H9 (cell line): ENCODE measurements at regions not wholly inside any gene's neighbourhood (a gene's known extent, or its start where the extent isn't known, plus 50 kb on each side); places are given as distances from the start of the nearest gene placed in this dataset.

Experiments used
- DNase-seq: peaks from one replicate; pipeline ENCODE4 v3.0.0-alpha.2; 2017
- H2AFZ ChIP-seq: one replicate; pipeline ENCODE4 v1.6.1; 2013; ENCODE audit warnings: mild to moderate bottlenecking, low read length, control low read depth, moderate library complexity
- H2AK5ac ChIP-seq: 2 replicates; pipeline ENCODE4 v1.6.1; 2013; ENCODE audit warnings: low read length, control low read depth, mixed read lengths; ENCODE audit not compliant: insufficient read length
- H2BK120ac ChIP-seq: one replicate; pipeline ENCODE4 v1.6.1; 2013; ENCODE audit warnings: low read depth, mild to moderate bottlenecking, low read length, control low read depth, inconsistent platforms; ENCODE audit not compliant: poor library complexity, severe bottlenecking
- H2BK12ac ChIP-seq: 2 replicates; pipeline ENCODE4 v1.6.1; 2013; ENCODE audit warnings: low read length, control low read depth, mixed read lengths, low read depth; ENCODE audit not compliant: insufficient read length
- H2BK15ac ChIP-seq: 2 replicates; pipeline ENCODE4 v1.6.1; 2013; ENCODE audit warnings: low read depth, low read length, control low read depth
- H2BK20ac ChIP-seq: one replicate; pipeline ENCODE4 v1.6.1; 2013; ENCODE audit warnings: low read depth, mild to moderate bottlenecking, low read length, control low read depth, inconsistent platforms; ENCODE audit not compliant: poor library complexity, severe bottlenecking
- H2BK5ac ChIP-seq: 2 replicates; pipeline ENCODE4 v1.6.1; 2013; ENCODE audit warnings: low read length, control low read depth, mixed read lengths; ENCODE audit not compliant: insufficient read length
- H3K14ac ChIP-seq: 2 replicates; pipeline ENCODE4 v1.6.1; 2013; ENCODE audit warnings: low read length, control low read depth; ENCODE audit not compliant: insufficient read depth
- H3K18ac ChIP-seq: 2 replicates; pipeline ENCODE4 v1.6.1; 2013; ENCODE audit warnings: low read depth, mild to moderate bottlenecking, mixed read lengths, low read length, control low read depth; ENCODE audit not compliant: insufficient read length
- H3K23ac ChIP-seq: 2 replicates; pipeline ENCODE4 v1.6.1; 2013; ENCODE audit warnings: low read length, control low read depth, mixed read lengths, low read depth; ENCODE audit not compliant: insufficient read length
- H3K23me2 ChIP-seq: 2 replicates; pipeline ENCODE4 v1.6.1; 2013; ENCODE audit warnings: low read depth, mild to moderate bottlenecking, mixed read lengths, low read length, control low read depth; ENCODE audit not compliant: insufficient read length, poor library complexity, severe bottlenecking
- H3K27ac ChIP-seq: 2 replicates; pipeline ENCODE4 v1.5.1; 2013; ENCODE audit warnings: low read length, control low read depth, mixed read lengths, low read depth; ENCODE audit not compliant: insufficient read length
- H3K27me3 ChIP-seq: 2 replicates; pipeline ENCODE4 v1.6.1; 2013; ENCODE audit warnings: low read length, control low read depth, inconsistent platforms; ENCODE audit not compliant: insufficient read depth
- H3K4ac ChIP-seq: 2 replicates; pipeline ENCODE4 v1.6.1; 2013; ENCODE audit warnings: low read depth, mild to moderate bottlenecking, control low read depth, inconsistent platforms, low read length, moderate library complexity
- H3K4me1 ChIP-seq: 2 replicates; pipeline ENCODE4 v1.6.1; 2013; ENCODE audit warnings: low read length, control low read depth, inconsistent platforms; ENCODE audit not compliant: insufficient read depth
- H3K4me2 ChIP-seq: 2 replicates; pipeline ENCODE4 v1.6.1; 2013; ENCODE audit warnings: low read length, control low read depth, mixed read lengths; ENCODE audit not compliant: insufficient read length, insufficient read depth
- H3K56ac ChIP-seq: 2 replicates; pipeline ENCODE4 v1.6.1; 2013; ENCODE audit warnings: low read depth, mild to moderate bottlenecking, mixed read lengths, low read length, control low read depth; ENCODE audit not compliant: insufficient read length
- H3K79me1 ChIP-seq: 2 replicates; pipeline ENCODE4 v1.6.1; 2013; ENCODE audit warnings: low read depth, mild to moderate bottlenecking, moderate library complexity, low read length, control low read depth, inconsistent platforms; ENCODE audit not compliant: insufficient read depth, poor library complexity, severe bottlenecking
- H3K79me2 ChIP-seq: 2 replicates; pipeline ENCODE4 v1.6.1; 2013; ENCODE audit warnings: low read length, control low read depth, inconsistent platforms; ENCODE audit not compliant: insufficient read depth
- H3K9ac ChIP-seq: 2 replicates; pipeline ENCODE4 v1.6.1; 2013; ENCODE audit warnings: low read length, control low read depth, mixed read lengths; ENCODE audit not compliant: insufficient read length; ENCODE audit errors: extremely low read depth
- H3K9me3 ChIP-seq: one replicate; pipeline ENCODE4 v1.6.1; 2013; ENCODE audit warnings: low read depth, low read length, inconsistent platforms; ENCODE audit not compliant: control insufficient read depth
- H3T11ph ChIP-seq: one replicate; pipeline ENCODE4 v1.6.1; 2013; ENCODE audit warnings: mild to moderate bottlenecking, low read length, control low read depth, inconsistent platforms
- H4K20me1 ChIP-seq: one replicate; pipeline ENCODE4 v1.6.1; 2013; ENCODE audit not compliant: control insufficient read depth, insufficient read length, insufficient read depth
- H4K5ac ChIP-seq: 2 replicates; pipeline ENCODE4 v1.6.1; 2013; ENCODE audit warnings: low read depth, mild to moderate bottlenecking, mixed read lengths, low read length, control low read depth; ENCODE audit not compliant: insufficient read length
- H4K8ac ChIP-seq: replicated peaks from 2 replicates; pipeline ENCODE4 v1.6.1; 2013; ENCODE audit warnings: low read length, control low read depth, mixed read lengths, low read depth; ENCODE audit not compliant: insufficient read length
- H4K91ac ChIP-seq: 2 replicates; pipeline ENCODE4 v1.6.1; 2013; ENCODE audit warnings: low read depth, mild to moderate bottlenecking, moderate library complexity, mixed read lengths, low read length, control low read depth; ENCODE audit not compliant: insufficient read length
- H3K27ac Mint-ChIP-seq, 3 experiments: 2 replicates in 2 of 3; 3 replicates in 1 of 3; pipeline ENCODE4 v1.8.0; 2020 to 2021; ENCODE audit warnings: mixed read lengths in 3 of 3, mild to moderate bottlenecking in 1 of 3, moderate library complexity in 1 of 3
- H3K27me3 Mint-ChIP-seq: 2 replicates; pipeline ENCODE4 v1.8.0; 2021; ENCODE audit warnings: low read depth, mild to moderate bottlenecking, moderate library complexity, mixed read lengths
- H3K36me3 Mint-ChIP-seq, 3 experiments: 2 replicates in 2 of 3; 3 replicates in 1 of 3; pipeline ENCODE4 v1.8.0; 2020 to 2021; ENCODE audit warnings: low read depth in 3 of 3, mixed read lengths in 3 of 3; ENCODE audit not compliant: insufficient read depth in 1 of 3
- H3K4me1 Mint-ChIP-seq, 2 experiments: 2 replicates each; pipeline ENCODE4 v1.8.0; 2020; ENCODE audit warnings: mixed read lengths in 2 of 2
- H3K4me3 Mint-ChIP-seq, 2 experiments: 2 replicates in 1 of 2; 3 replicates in 1 of 2; pipeline ENCODE4 v1.8.0; 2020 to 2021; ENCODE audit warnings: mild to moderate bottlenecking in 2 of 2, mixed read lengths in 2 of 2, moderate library complexity in 1 of 2
- H3K9me3 Mint-ChIP-seq, 2 experiments: 2 replicates in 1 of 2; 3 replicates in 1 of 2; pipeline ENCODE4 v1.8.0; 2020; ENCODE audit warnings: mild to moderate bottlenecking in 2 of 2, mixed read lengths in 2 of 2, moderate library complexity in 1 of 2
- WGBS: extraction: QIAGEN DNeasy Blood & Tissue Kit; methylation state at CpG from one replicate; pipeline ENCODE4 v1.1.7; 2013; ENCODE audit warnings: missing lambda C conversion rate, low lambda C conversion rate, mixed read lengths; ENCODE audit not compliant: insufficient read length; ENCODE audit errors: extremely low coverage; 5-methylcytosine and 5-hydroxymethylcytosine counted together
- TF ChIP-seq, protein P1 (sequence below): fragments of 200-600 bp; sonication (generic); conservative IDR thresholded peaks from 3 replicates; pipeline ENCODE4 v1.8.0; 2021; ENCODE audit warnings: antibody characterized with exemption, mild to moderate bottlenecking

DNA sequence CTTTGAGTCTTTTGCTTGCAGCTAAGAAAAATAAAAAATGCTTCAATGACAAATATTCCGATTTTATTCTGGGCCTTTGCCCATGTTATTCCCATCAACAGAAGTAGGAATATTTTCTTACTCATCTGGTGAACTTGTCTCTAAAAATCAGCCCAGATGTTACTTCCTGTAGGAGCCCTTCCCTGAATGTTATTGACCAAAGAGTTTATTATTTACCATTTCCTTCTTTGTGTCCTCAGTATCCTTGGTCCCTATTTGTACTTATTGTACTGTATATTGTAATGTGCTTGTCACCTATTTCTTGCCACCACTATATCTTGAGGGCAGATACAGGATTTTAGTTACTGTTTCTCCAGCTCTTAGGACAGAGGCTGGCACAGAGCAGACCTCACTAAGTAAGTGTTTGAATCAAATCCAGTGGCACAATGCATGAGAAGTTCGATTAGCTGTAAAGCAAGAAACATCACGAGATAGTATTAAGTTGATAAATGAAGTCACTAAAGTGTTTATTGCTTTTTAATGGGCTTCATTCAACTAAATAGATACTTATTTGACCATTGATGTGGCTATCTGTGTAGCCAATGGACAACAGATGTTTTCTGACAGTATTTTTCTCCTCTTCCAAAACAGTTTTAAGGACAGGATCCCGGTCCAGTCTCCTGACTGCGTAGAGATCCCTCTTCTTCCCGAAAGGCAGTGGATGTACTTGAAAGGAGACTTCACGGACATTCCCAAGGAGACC is 109.1 kb downstream of the DDX1 start:
- Histone ChIP-seq H3K56ac (no peak overlapping the region), H2BK5ac (no peak overlapping the region), H3K4me2 (no peak overlapping the region), H3K27ac (no peak overlapping the region), H4K20me1 (no peaks in the 10 kb centered on the region), H4K91ac (no peak overlapping the region), H2AFZ (no peak overlapping the region), H3K18ac (no peak overlapping the region), H3K27me3 (no peaks in the 10 kb centered on the region), H3K4me1 (no peaks in the 10 kb centered on the region), H3K79me1 (no peaks in the 10 kb centered on the region), H3K9ac (no peak overlapping the region), H2AK5ac (no peak overlapping the region), H2BK20ac (no peak overlapping the region), H3K23ac (no peak overlapping the region), H2BK15ac (no peak overlapping the region), H3T11ph (no peak overlapping the region), H2BK120ac (no peak overlapping the region), H4K5ac (no peak overlapping the region), H4K8ac (no peak overlapping the region), H3K23me2 (no peaks in the 10 kb centered on the region), H3K79me2 (no peaks in the 10 kb centered on the region), H2BK12ac (no peak overlapping the region), H3K4ac (no peak overlapping the region), H3K14ac (no peak overlapping the region), H3K9me3 (no peaks in the 10 kb centered on the region)
- no CpG with 5 or more reads among the region's 7 CpGs for WGBS
- DNase-seq = no peak
- TF ChIP-seq, protein P1, sequence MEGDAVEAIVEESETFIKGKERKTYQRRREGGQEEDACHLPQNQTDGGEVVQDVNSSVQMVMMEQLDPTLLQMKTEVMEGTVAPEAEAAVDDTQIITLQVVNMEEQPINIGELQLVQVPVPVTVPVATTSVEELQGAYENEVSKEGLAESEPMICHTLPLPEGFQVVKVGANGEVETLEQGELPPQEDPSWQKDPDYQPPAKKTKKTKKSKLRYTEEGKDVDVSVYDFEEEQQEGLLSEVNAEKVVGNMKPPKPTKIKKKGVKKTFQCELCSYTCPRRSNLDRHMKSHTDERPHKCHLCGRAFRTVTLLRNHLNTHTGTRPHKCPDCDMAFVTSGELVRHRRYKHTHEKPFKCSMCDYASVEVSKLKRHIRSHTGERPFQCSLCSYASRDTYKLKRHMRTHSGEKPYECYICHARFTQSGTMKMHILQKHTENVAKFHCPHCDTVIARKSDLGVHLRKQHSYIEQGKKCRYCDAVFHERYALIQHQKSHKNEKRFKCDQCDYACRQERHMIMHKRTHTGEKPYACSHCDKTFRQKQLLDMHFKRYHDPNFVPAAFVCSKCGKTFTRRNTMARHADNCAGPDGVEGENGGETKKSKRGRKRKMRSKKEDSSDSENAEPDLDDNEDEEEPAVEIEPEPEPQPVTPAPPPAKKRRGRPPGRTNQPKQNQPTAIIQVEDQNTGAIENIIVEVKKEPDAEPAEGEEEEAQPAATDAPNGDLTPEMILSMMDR = no peak
- H3K4me1 Mint-ChIP-seq = peaks cover 0 to 4% of the 10 kb centered on the region in 2 experiments; a peak in 2 of 4 replicates
- H3K9me3 Mint-ChIP-seq = peaks cover 0 to 4% of the 10 kb centered on the region in 2 experiments; a peak in 1 of 5 replicates
- H3K4me3 Mint-ChIP-seq = no peak overlapping the region
- no peak overlapping the region for H3K27ac Mint-ChIP-seq
- no peaks in the 10 kb centered on the region; the same call in 1 of the 2 replicates for H3K27me3 Mint-ChIP-seq
- H3K36me3 Mint-ChIP-seq = no peaks in the 10 kb centered on the region
